HEK293T (cell line): ENCODE measurements at regions not wholly inside any gene's neighbourhood (a gene's known extent, or its start where the extent isn't known, plus 50 kb on each side); places are given as distances from the start of the nearest gene placed in this dataset.

Source experiments
- CTCF ChIA-PET: fragments of 350-600 bp; formaldehyde crosslinking; extraction: SDS; loops from one replicate; lab custom pipeline; 2021; ENCODE audit warnings: antibody characterized with exemption, inconsistent platforms; lab: Yijun Ruan, JAX
- POLR2A ChIA-PET: fragments of 350-600 bp; formaldehyde crosslinking; extraction: SDS; loops from one replicate; lab custom pipeline; 2020; ENCODE audit warnings: antibody characterized with exemption, inconsistent platforms; lab: Yijun Ruan, JAX
- DNase-seq: peaks from one replicate; pipeline ENCODE4 v3.0.0; 2012; ENCODE audit warnings: mixed read lengths; ENCODE audit errors: extremely low spot score
- ARNT ChIP-seq: fragments of 450-650 bp; IDR thresholded peaks from 2 replicates; pipeline ENCODE4 v1.6.1; 2017; ENCODE audit warnings: mild to moderate bottlenecking
- BHLHE40 ChIP-seq: fragments of 450-650 bp; IDR thresholded peaks from 2 replicates; pipeline ENCODE4 v1.6.1; 2016; ENCODE audit warnings: mild to moderate bottlenecking, moderate library complexity, borderline replicate concordance
- CTBP1 ChIP-seq: fragments of 450-650 bp; IDR thresholded peaks from 2 replicates; pipeline ENCODE4 v1.6.1; 2016; ENCODE audit warnings: borderline replicate concordance
- ELF4 ChIP-seq: fragments of 450-650 bp; IDR thresholded peaks from 2 replicates; pipeline ENCODE4 v1.6.1; 2017; ENCODE audit warnings: antibody characterized with exemption
- FOXA1 ChIP-seq: fragments of 450-650 bp; IDR thresholded peaks from 2 replicates; pipeline ENCODE4 v1.6.1; 2016; ENCODE audit warnings: mild to moderate bottlenecking
- FOXK2 ChIP-seq: fragments of 450-650 bp; IDR thresholded peaks from 2 replicates; pipeline ENCODE4 v1.6.1; 2016; ENCODE audit warnings: mild to moderate bottlenecking
- FOXM1 ChIP-seq: fragments of 450-650 bp; IDR thresholded peaks from 2 replicates; pipeline ENCODE4 v1.6.1; 2017; ENCODE audit warnings: mild to moderate bottlenecking, borderline replicate concordance
- HDGF ChIP-seq: fragments of 450-650 bp; IDR thresholded peaks from 2 replicates; pipeline ENCODE4 v1.6.1; 2017; ENCODE audit warnings: antibody characterized with exemption, borderline replicate concordance
- L3MBTL2 ChIP-seq: fragments of 450-650 bp; conservative IDR thresholded peaks from 2 replicates; pipeline ENCODE4 v1.6.1; 2016; ENCODE audit warnings: mild to moderate bottlenecking
- LEF1 ChIP-seq: fragments of 450-650 bp; IDR thresholded peaks from 2 replicates; pipeline ENCODE4 v1.6.1; 2017; ENCODE audit warnings: mild to moderate bottlenecking, borderline replicate concordance
- NFRKB ChIP-seq: fragments of 450-650 bp; IDR thresholded peaks from 2 replicates; pipeline ENCODE4 v1.6.1; 2016; ENCODE audit warnings: mild to moderate bottlenecking, moderate library complexity
- PKNOX1 ChIP-seq: fragments of 450-650 bp; IDR thresholded peaks from 2 replicates; pipeline ENCODE4 v1.6.1; 2016
- SP1 ChIP-seq: fragments of 450-650 bp; IDR thresholded peaks from 2 replicates; pipeline ENCODE4 v1.6.1; 2017
- SUZ12 ChIP-seq: fragments of 450-650 bp; IDR thresholded peaks from 2 replicates; pipeline ENCODE4 v1.6.1; 2016; ENCODE audit warnings: mild to moderate bottlenecking
- TARDBP ChIP-seq: fragments of 450-650 bp; IDR thresholded peaks from 2 replicates; pipeline ENCODE4 v1.6.1; 2016
- ZNF384 ChIP-seq: fragments of 450-650 bp; IDR thresholded peaks from 2 replicates; pipeline ENCODE4 v1.6.1; 2016

- no peak for TF ChIP-seq ZNF384
- no peak for TF ChIP-seq HDGF
- TF ChIP-seq FOXM1, result no peak
- no peak for TF ChIP-seq CTBP1
- no peak for TF ChIP-seq SP1
- TF ChIP-seq NFRKB, result no peak
- no peak for TF ChIP-seq SUZ12
- TF ChIP-seq TARDBP, result no peak
- no peak for TF ChIP-seq ELF4
- TF ChIP-seq LEF1, result no peak
- no peak for TF ChIP-seq BHLHE40
- TF ChIP-seq L3MBTL2, result no peak
- TF ChIP-seq FOXA1, result no peak
- ChIA-PET POLR2A (no interaction called here), CTCF (interaction anchor here (1.2 kb wide), 1 partner anchor 9 kb away, joined by 5 read pairs; no protein-coding TSS in a partner anchor)
- DNase-seq, result no peak
Observed at GRCh38 chr7:130891254-130892094, 157.5 kb upstream of the KLF14 start.

- DNase-seq, result no peak
Observed at GRCh38 chr7:130893441-130893894, 159.5 kb upstream of the KLF14 start.

GRCh38 chr7:130894146-130894908, 160.3 kb upstream of the KLF14 start:
- TF ChIP-seq FOXA1, result no peak
- TF ChIP-seq LEF1, result no peak
- no peak for TF ChIP-seq PKNOX1
- no peak for TF ChIP-seq SUZ12
- no peak for TF ChIP-seq SP1
- TF ChIP-seq ARNT, result no peak
- no peak for TF ChIP-seq ELF4
- TF ChIP-seq L3MBTL2, result no peak
- no peak for TF ChIP-seq FOXM1
- no peak for TF ChIP-seq ZNF384
- TF ChIP-seq CTBP1, result no peak
- no peak for TF ChIP-seq BHLHE40
- no peak for TF ChIP-seq HDGF
- no peak for TF ChIP-seq NFRKB

More at GRCh38 chr7:130893441-130893894, 159.5 kb upstream of the KLF14 start:
- ChIA-PET CTCF (interaction anchor here (0.7 kb wide), 3 partner anchors 11 to 1437 kb away, joined by 3 to 4 read pairs (median 3); no protein-coding TSS in a partner anchor), POLR2A (no interaction called here)
- TF ChIP-seq ARNT (no peak), BHLHE40 (no peak), CTBP1 (no peak), TARDBP (no peak), HDGF (no peak), FOXK2 (no peak), L3MBTL2 (no peak), FOXA1 (no peak), ZNF384 (no peak), LEF1 (no peak), FOXM1 (no peak), PKNOX1 (no peak), SP1 (no peak), NFRKB (no peak), SUZ12 (no peak), ELF4 (no peak)

GRCh38 chr7:130894909-130895750, 161.1 kb upstream of the KLF14 start:
- ChIA-PET CTCF (interaction anchor here (0.6 to 3.1 kb wide), 3 partner anchors 9 to 174 kb away, joined by 4 to 27 read pairs (median 6); no protein-coding TSS in a partner anchor), POLR2A (no interaction called here)
- DNase-seq, result no peak
- TF ChIP-seq BHLHE40 (no peak), FOXM1 (no peak), TARDBP (no peak), PKNOX1 (no peak), NFRKB (no peak), SP1 (no peak), ELF4 (no peak), HDGF (no peak), FOXA1 (no peak), LEF1 (no peak), L3MBTL2 (no peak), ZNF384 (no peak), FOXK2 (no peak), SUZ12 (no peak), ARNT (no peak), CTBP1 (no peak)

More at GRCh38 chr7:130894146-130894908, 160.3 kb upstream of the KLF14 start:
- ChIA-PET CTCF (no interaction called here), POLR2A (no interaction called here)
- no peak for DNase-seq
